GM23338 (cell line): ENCODE measurements at regions not wholly inside any gene's neighbourhood (a gene's known extent, or its start where the extent isn't known, plus 50 kb on each side); places are given as distances from the start of the nearest gene placed in this dataset.

Source experiments
- CTCF ChIP-seq, 2 experiments: fragments of 200-600 bp in 1 of 2; sonication (generic) in 1 of 2; conservative IDR thresholded peaks; 2 replicates each; pipeline versions ENCODE4 v1.5.1 to v1.6.1; 2016 to 2017; ENCODE audit warnings: antibody characterized with exemption in 2 of 2, low read depth in 2 of 2, mild to moderate bottlenecking in 2 of 2, moderate library complexity in 1 of 2
- JUNB ChIP-seq: IDR thresholded peaks from one replicate; pipeline ENCODE4 v1.6.1; 2016; ENCODE audit warnings: antibody characterized with exemption; ENCODE audit not compliant: unreplicated experiment
- POLR2AphosphoS5 ChIP-seq: IDR thresholded peaks from 2 replicates; pipeline ENCODE4 v1.6.1; 2016; ENCODE audit warnings: antibody characterized with exemption, low read depth
- REST ChIP-seq: IDR thresholded peaks from one replicate; pipeline ENCODE4 v1.6.1; 2018; ENCODE audit warnings: antibody characterized with exemption; ENCODE audit not compliant: unreplicated experiment

- no peak for TF ChIP-seq REST
- no peak for TF ChIP-seq POLR2AphosphoS5
- no peak for TF ChIP-seq CTCF (conservative IDR thresholded peaks at IDR 0.05; ENCODE audit: low read depth in 2 of 2)
- TF ChIP-seq JUNB: no peak
These were observed 395.4 kb upstream of the LRRC7 start for GRCh38 chr1:69172003-69173000.
